Testis (tissue), 2 donors: ENCODE measurements at regions not wholly inside any gene's neighbourhood (a gene's known extent, or its start where the extent isn't known, plus 50 kb on each side); places are given as distances from the start of the nearest gene placed in this dataset.

ENCODE experiments used
- DNase-seq: peaks from one replicate; pipeline ENCODE4 v3.0.0-alpha.2; 2019
- H3K27ac ChIP-seq, 2 donors: fragments of 200-600 bp; sonication (generic); one replicate each; pipeline ENCODE4 v1.5.1; 2019
- H3K27me3 ChIP-seq: fragments of 200-600 bp; sonication (generic); one replicate; pipeline ENCODE4 v1.5.1; 2019
- H3K36me3 ChIP-seq: fragments of 200-600 bp; sonication (generic); one replicate; pipeline ENCODE4 v1.5.1; 2017; ENCODE audit warnings: low read depth; ENCODE audit errors: missing control alignments
- H3K4me1 ChIP-seq: fragments of 200-600 bp; sonication (generic); one replicate; pipeline ENCODE4 v1.5.1; 2019
- H3K4me3 ChIP-seq, 2 donors: fragments of 200-600 bp; sonication (generic); one replicate each; pipeline ENCODE4 v1.5.1; 2017 to 2019
- H3K9me3 ChIP-seq: fragments of 200-600 bp; sonication (generic); one replicate; pipeline ENCODE4 v1.5.1; 2017
- CTCF ChIP-seq, 3 experiments: fragments of 450-650 bp in 2 of 3; fragments of 200-600 bp in 1 of 3; sonication (generic) in 1 of 3; IDR thresholded peaks; one replicate each; pipeline ENCODE4 v1.5.1; 2016 to 2019; ENCODE audit warnings: antibody characterized with exemption in 3 of 3, mild to moderate bottlenecking in 2 of 3, moderate library complexity in 1 of 3
- POLR2A ChIP-seq: fragments of 450-650 bp; IDR thresholded peaks from one replicate; pipeline ENCODE4 v1.6.1; 2017; ENCODE audit warnings: antibody characterized with exemption, mild to moderate bottlenecking, moderate library complexity
- WGBS, 2 donors: methylation state at CpG; one replicate each; pipeline ENCODE4 v1.1.5; 2018; 5-methylcytosine and 5-hydroxymethylcytosine counted together
- intact Hi-C: fragments of 100-400 bp; cut with DNase I; formaldehyde crosslinking; loops from one replicate; pipeline ENCODE4 v1.15.1; 2023; ENCODE audit warnings: low total_unique reads

DNA sequence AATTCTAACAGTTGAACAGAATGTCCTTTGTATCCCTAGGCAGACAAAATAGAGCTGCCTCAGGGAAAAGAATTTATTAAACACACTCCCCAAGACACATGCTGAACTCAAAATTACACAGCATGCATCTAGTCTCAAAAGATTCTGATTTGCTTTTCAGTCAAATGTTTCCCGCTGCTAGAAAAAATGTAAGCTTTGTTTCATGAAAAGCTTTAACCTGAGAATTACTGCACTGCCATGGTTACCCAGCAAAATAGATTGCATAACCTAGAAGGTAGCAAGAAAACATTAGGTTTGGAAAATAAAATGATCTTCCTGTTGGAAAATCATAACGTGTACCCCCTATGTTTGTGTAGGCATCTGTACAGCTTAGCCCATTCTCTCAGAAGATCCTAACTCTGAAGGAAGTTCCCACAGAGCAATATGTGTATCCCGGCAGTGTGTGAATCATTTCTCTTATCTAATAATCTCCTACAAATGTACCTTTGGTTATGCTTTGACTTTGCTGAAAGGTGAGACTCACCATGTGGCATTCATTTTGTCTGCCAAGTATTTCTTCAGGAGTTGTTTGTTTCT is 646.9 kb downstream of the STPG2 start:
- DNase-seq, result no peak
- H3K36me3 ChIP-seq, result no peaks in the 10 kb centered on the region
- intact Hi-C loops, result no loop called here
- no peak overlapping the region for H3K4me3 ChIP-seq
- 47 to 55% methylated on average over 3 of the region's 3 CpGs for WGBS, 2 donors
- H3K9me3 ChIP-seq, result no peaks in the 10 kb centered on the region
- no peak for TF ChIP-seq CTCF (IDR thresholded peaks at IDR 0.05)
- TF ChIP-seq POLR2A, result no peak
- no peaks in the 10 kb centered on the region for H3K27me3 ChIP-seq
- no peaks in the 10 kb centered on the region for H3K4me1 ChIP-seq
- no peak overlapping the region for H3K27ac ChIP-seq

DNA sequence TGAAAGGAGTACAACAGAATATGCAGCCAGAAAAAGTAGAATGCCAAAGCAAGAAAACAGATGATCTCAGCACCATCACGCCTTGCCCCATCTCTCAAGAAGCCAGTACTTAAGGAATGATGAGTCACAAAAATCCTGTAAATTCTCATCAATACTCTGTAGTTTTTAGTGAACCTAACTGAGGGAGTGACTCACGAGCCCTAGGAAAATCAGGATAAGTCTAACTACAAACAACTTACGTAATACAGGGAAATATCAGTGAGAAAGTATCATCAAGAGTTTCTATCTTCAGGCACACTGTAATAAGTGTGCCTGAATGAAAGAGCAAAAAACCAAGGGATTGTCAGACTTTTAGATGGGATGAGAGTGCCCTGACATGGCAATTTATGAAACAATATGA is 644.4 kb downstream of the STPG2 start:
- DNase-seq, result no peak
- no peak overlapping the region for H3K27ac ChIP-seq
- H3K9me3 ChIP-seq, result no peaks in the 10 kb centered on the region
- TF ChIP-seq POLR2A (no peak), CTCF (IDR thresholded peaks at IDR 0.05) (no peak)
- H3K4me3 ChIP-seq, result no peak overlapping the region
- H3K36me3 ChIP-seq, result no peaks in the 10 kb centered on the region
- H3K27me3 ChIP-seq, result no peaks in the 10 kb centered on the region
- 86 to 89% methylated on average over 3 of the region's 3 CpGs for WGBS, 2 donors
- no peaks in the 10 kb centered on the region for H3K4me1 ChIP-seq
- intact Hi-C loops, result no loop called here

DNA sequence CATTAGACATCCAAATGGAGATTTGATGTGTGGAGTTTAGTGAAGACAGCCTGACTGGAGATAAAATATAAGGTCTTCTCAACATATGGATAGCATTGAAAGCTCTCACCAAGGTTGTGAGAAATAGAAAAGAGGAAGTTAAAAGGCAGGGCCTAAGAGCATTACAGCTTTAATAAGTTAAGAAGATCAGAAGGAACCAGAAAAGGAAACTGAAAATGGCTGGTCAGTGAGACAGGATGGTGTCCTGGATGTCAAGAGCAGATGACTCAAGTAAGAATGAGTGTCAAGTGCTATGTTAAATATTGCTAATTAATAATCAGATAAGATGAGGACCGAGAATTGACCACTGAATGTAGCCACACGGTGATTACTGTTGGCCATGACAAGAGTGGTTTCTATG is 642.9 kb downstream of the STPG2 start:
- H3K27me3 ChIP-seq, result no peaks in the 10 kb centered on the region
- 93 to 94% methylated on average over 2 of the region's 2 CpGs for WGBS, 2 donors
- H3K4me3 ChIP-seq, result no peak overlapping the region
- H3K4me1 ChIP-seq, result no peaks in the 10 kb centered on the region
- intact Hi-C loops, result no loop called here
- no peaks in the 10 kb centered on the region for H3K36me3 ChIP-seq
- TF ChIP-seq POLR2A (no peak), CTCF (IDR thresholded peaks at IDR 0.05) (no peak)
- H3K27ac ChIP-seq, result no peak overlapping the region
- DNase-seq, result no peak
- H3K9me3 ChIP-seq, result no peaks in the 10 kb centered on the region

DNA sequence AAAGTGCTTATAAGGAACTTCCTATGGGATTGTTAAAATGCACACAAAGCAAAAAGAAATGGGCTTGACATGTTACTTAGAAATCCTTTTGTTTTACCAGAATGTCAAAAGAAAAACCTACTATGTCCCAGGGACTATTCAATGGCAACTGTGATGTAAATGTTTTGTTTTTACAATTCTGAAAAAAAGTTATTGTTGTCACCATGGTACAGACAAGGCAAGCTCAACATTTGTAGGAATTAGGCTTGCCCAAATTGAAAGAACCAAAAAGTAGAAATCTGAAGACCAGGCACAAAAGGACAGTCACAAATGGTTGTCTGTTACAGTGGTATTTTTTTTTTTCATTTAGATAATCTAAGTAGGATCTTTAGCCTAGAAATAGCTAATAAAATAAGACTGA is 638.6 kb downstream of the STPG2 start:
- Histone ChIP-seq H3K9me3 (no peaks in the 10 kb centered on the region), H3K27ac (no peak overlapping the region), H3K27me3 (no peaks in the 10 kb centered on the region), H3K4me1 (no peaks in the 10 kb centered on the region), H3K36me3 (no peaks in the 10 kb centered on the region), H3K4me3 (no peak overlapping the region)
- no peak for DNase-seq
- TF ChIP-seq POLR2A (no peak), CTCF (IDR thresholded peaks at IDR 0.05) (no peak)
- intact Hi-C loops, result no loop called here

DNA sequence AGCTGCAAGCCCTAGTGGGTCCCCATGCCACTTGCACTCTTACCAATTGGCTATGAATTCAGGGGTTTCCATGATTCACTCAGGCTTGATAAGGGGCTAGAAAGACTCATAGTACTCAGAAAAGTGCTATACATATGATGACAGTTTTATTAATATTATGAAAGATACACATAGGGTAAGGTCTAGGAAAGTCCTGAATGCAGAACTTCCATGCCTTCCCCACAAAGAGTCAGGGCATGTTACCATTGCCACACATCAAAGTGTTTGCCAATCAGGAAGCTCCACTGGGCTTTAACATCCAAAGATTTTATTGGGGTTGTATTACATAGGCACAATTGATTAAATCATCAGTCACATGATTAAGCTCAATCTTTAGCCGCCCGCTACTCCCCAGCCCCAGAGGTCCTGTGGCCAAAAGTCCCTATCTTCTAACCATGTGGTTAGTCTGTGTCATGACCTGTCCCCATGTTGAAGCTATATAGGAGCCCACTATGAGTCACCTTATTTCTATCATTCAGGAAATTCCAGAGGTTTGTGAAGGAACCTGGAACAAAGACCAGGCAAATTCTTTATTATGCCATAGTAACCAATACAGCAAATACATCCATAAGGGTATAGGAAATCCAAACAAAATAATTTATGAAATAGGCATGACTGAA is 635.6 kb downstream of the STPG2 start:
- H3K9me3 ChIP-seq, result no peaks in the 10 kb centered on the region
- no peak for TF ChIP-seq CTCF (IDR thresholded peaks at IDR 0.05)
- TF ChIP-seq POLR2A, result no peak
- H3K4me3 ChIP-seq, result no peak overlapping the region
- H3K27ac ChIP-seq, result no peak overlapping the region
- WGBS, 2 donors, result 97 to 100% methylated on average over 2 of the region's 2 CpGs
- intact Hi-C loops, result no loop called here
- no peaks in the 10 kb centered on the region for H3K27me3 ChIP-seq
- H3K36me3 ChIP-seq, result no peaks in the 10 kb centered on the region
- H3K4me1 ChIP-seq, result no peaks in the 10 kb centered on the region
- DNase-seq, result no peak
